ENCODE measurements at regions not wholly inside any gene's neighbourhood (a gene's known extent, or its start where the extent isn't known, plus 50 kb on each side); places are given as distances from the start of the nearest gene placed in this dataset.

- no peak for TF ChIP-seq CTCF (IDR thresholded peaks at IDR 0.05)
- no peak for TF ChIP-seq POLR2A (IDR thresholded peaks at IDR 0.05)
- no peak for TF ChIP-seq POLR2AphosphoS5 (IDR thresholded peaks at IDR 0.05)
- TF ChIP-seq EP300 (IDR thresholded peaks at IDR 0.05), result no peak
Observed at GRCh38 chr3:72678867-72679266, 169.4 kb downstream of the SHQ1 start.

Data from gastroesophageal sphincter (tissue), 3 donors.